ENCODE measurements at regions not wholly inside any gene's neighbourhood (a gene's known extent, or its start where the extent isn't known, plus 50 kb on each side); places are given as distances from the start of the nearest gene placed in this dataset.
A peak's percentile ranks its signal among the peaks of the same experiment; 100 is the strongest.

- ATAC-seq = no peak
- Histone ChIP-seq H3K36me3 (no peaks in the 10 kb centered on the region), H3K27ac (peak overlapping the region; percentile 18), H3K9me3 (no peaks in the 10 kb centered on the region), H3K27me3 (ENCODE audit: low read depth) (no peaks in the 10 kb centered on the region), H3K4me3 (no peak overlapping the region), H3K4me1 (no peaks in the 10 kb centered on the region)
- TF ChIP-seq CTCF (IDR thresholded peaks at IDR 0.05) = no peak
- no peak for DNase-seq
- intact Hi-C loops (cut with DNase I) = no loop called here
Observed at GRCh38 chr16:86396422-86396821, 113.9 kb upstream of the FOXF1 start.

GRCh38 chr16:86396901-86397311 lies 113.4 kb upstream of the FOXF1 start:
- Histone ChIP-seq H3K4me1 (no peaks in the 10 kb centered on the region), H3K27ac (peak overlapping the region; percentile 18), H3K27me3 (ENCODE audit: low read depth) (no peaks in the 10 kb centered on the region), H3K4me3 (no peak overlapping the region), H3K36me3 (no peaks in the 10 kb centered on the region), H3K9me3 (no peaks in the 10 kb centered on the region)
- peak; percentile 27 to 39 for ATAC-seq
- intact Hi-C loops (cut with DNase I) = no loop called here
- no peak for TF ChIP-seq CTCF (IDR thresholded peaks at IDR 0.05)
- no peak for DNase-seq

GRCh38 chr16:86398201-86398600 lies 112.1 kb upstream of the FOXF1 start:
- intact Hi-C loops (cut with DNase I) = no loop called here
- Histone ChIP-seq H3K4me3 (no peak overlapping the region), H3K4me1 (no peaks in the 10 kb centered on the region), H3K27me3 (ENCODE audit: low read depth) (no peaks in the 10 kb centered on the region), H3K27ac (no peak overlapping the region), H3K36me3 (no peaks in the 10 kb centered on the region), H3K9me3 (no peaks in the 10 kb centered on the region)
- ATAC-seq = no peak
- DNase-seq = no peak
- no peak for TF ChIP-seq CTCF (IDR thresholded peaks at IDR 0.05)

- intact Hi-C loops (cut with DNase I) = no loop called here
- TF ChIP-seq CTCF (IDR thresholded peaks at IDR 0.05) = no peak
- no peak for DNase-seq
Observed at GRCh38 chr16:86398622-86399021, 111.7 kb upstream of the FOXF1 start.

GRCh38 chr16:86401126-86401525 lies 109.2 kb upstream of the FOXF1 start:
- no peak overlapping the region for H3K27ac ChIP-seq
- H3K4me3 ChIP-seq = no peak overlapping the region
- H3K36me3 ChIP-seq = no peaks in the 10 kb centered on the region
- TF ChIP-seq CTCF (IDR thresholded peaks at IDR 0.05) = no peak
- intact Hi-C loops (cut with DNase I) = no loop called here
- DNase-seq (no peak), ATAC-seq (no peak)
- H3K9me3 ChIP-seq = no peaks in the 10 kb centered on the region
- no peaks in the 10 kb centered on the region for H3K4me1 ChIP-seq
- no peaks in the 10 kb centered on the region for H3K27me3 ChIP-seq (ENCODE audit: low read depth)

More at GRCh38 chr16:86398622-86399021, 111.7 kb upstream of the FOXF1 start:
- no peak overlapping the region for H3K27ac ChIP-seq
- H3K4me1 ChIP-seq = no peaks in the 10 kb centered on the region
- no peaks in the 10 kb centered on the region for H3K27me3 ChIP-seq (ENCODE audit: low read depth)
- H3K36me3 ChIP-seq = no peaks in the 10 kb centered on the region
- H3K4me3 ChIP-seq = no peak overlapping the region
- ATAC-seq = no peak
- H3K9me3 ChIP-seq = no peaks in the 10 kb centered on the region

- Histone ChIP-seq H3K27me3 (ENCODE audit: low read depth) (no peaks in the 10 kb centered on the region), H3K9me3 (no peaks in the 10 kb centered on the region), H3K4me1 (no peaks in the 10 kb centered on the region), H3K27ac (no peak overlapping the region), H3K4me3 (no peak overlapping the region), H3K36me3 (no peaks in the 10 kb centered on the region)
- ATAC-seq (peak; percentile 84 to 86), DNase-seq (peak; percentile 70)
- intact Hi-C loops (cut with DNase I) = no loop called here
- TF ChIP-seq CTCF (IDR thresholded peaks at IDR 0.05) = no peak
Observed at GRCh38 chr16:86403085-86403484, 107.2 kb upstream of the FOXF1 start.
